Endothelial cell of umbilical vein (primary cell): ENCODE measurements at regions not wholly inside any gene's neighbourhood (a gene's known extent, or its start where the extent isn't known, plus 50 kb on each side); places are given as distances from the start of the nearest gene placed in this dataset.
A peak's percentile ranks its signal among the peaks of the same experiment; 100 is the strongest.

ENCODE experiments used
- BruUV-seq: library from RNA; stranded (reverse); fragments of 400-500 nt; replicated peaks from 2 replicates; lab custom pipeline; 2021; lab: Mats Ljungman, UMichigan
- CTCF ChIA-PET: fragments of 300-600, 350-600 bp; sonication (Branson Sonifier 250); formaldehyde crosslinking; loops from one replicate; lab custom pipeline; 2021; ENCODE audit warnings: antibody characterized with exemption, inconsistent platforms; lab: Charles Lee
- POLR2A ChIA-PET: fragments of 300-600, 350-600 bp; sonication (Branson Sonifier 250); formaldehyde crosslinking; loops from one replicate; lab custom pipeline; 2021; ENCODE audit warnings: antibody characterized with exemption, inconsistent platforms; lab: Charles Lee
- DNase-seq: peaks from one replicate; pipeline ENCODE4 v3.0.0-alpha.2; 2011; ENCODE audit warnings: low read depth, low spot score
- FAIRE-seq: peaks from 2 replicates; lab custom pipeline; 2011; peaks lifted over from hg19 to GRCh38; lab: Jason Lieb, UNC
- H2AFZ ChIP-seq: 2 replicates; pipeline ENCODE4 v1.6.0; 2012; ENCODE audit warnings: low read depth, low read length, control low read depth, inconsistent platforms
- H3K27ac ChIP-seq: 2 replicates; pipeline ENCODE4 v1.5.1; 2011; ENCODE audit warnings: low read depth, mild to moderate bottlenecking, control low read depth, low read length, moderate library complexity; ENCODE audit not compliant: insufficient read depth
- H3K27me3 ChIP-seq, 2 experiments: 2 replicates each; pipeline versions ENCODE4 v1.6.0 to v1.6.1; 2011; ENCODE audit warnings: low read length in 2 of 2, mixed read lengths in 1 of 2; ENCODE audit not compliant: control insufficient read depth in 2 of 2, insufficient read depth in 2 of 2
- H3K36me3 ChIP-seq, 2 experiments: 2 replicates in 1 of 2; 3 replicates in 1 of 2; pipeline ENCODE4 v1.5.1; 2011; ENCODE audit warnings: low read length in 2 of 2, mild to moderate bottlenecking in 1 of 2, moderate library complexity in 1 of 2; ENCODE audit not compliant: control insufficient read depth in 2 of 2, insufficient read depth in 2 of 2; ENCODE audit errors: extremely low read depth in 1 of 2
- H3K4me1 ChIP-seq: 3 replicates; pipeline ENCODE4 v1.5.1; 2011; ENCODE audit warnings: mild to moderate bottlenecking, low read length; ENCODE audit not compliant: control insufficient read depth, insufficient read depth; ENCODE audit errors: extremely low read depth
- H3K4me2 ChIP-seq: 2 replicates; pipeline ENCODE4 v1.6.1; 2011; ENCODE audit warnings: low read length, control low read depth, mixed read lengths; ENCODE audit not compliant: insufficient read depth
- H3K4me3 ChIP-seq, 3 experiments: fragments of 200-600 bp in 1 of 3; sonication (generic), shearing (Covaris generic) in 1 of 3; replicated peaks in 1 of 3; 2 replicates each; pipeline ENCODE4 v1.5.1; 2011 to 2016; ENCODE audit warnings: control low read depth in 3 of 3, low read length in 3 of 3, mild to moderate bottlenecking in 2 of 3, inconsistent platforms in 1 of 3, low read depth in 1 of 3, moderate library complexity in 1 of 3; ENCODE audit not compliant: insufficient read depth in 1 of 3
- H3K79me2 ChIP-seq: 2 replicates; pipeline ENCODE4 v1.6.0; 2012; ENCODE audit warnings: low read length, inconsistent platforms; ENCODE audit not compliant: control insufficient read depth, insufficient read depth
- H3K9ac ChIP-seq: replicated peaks from 2 replicates; pipeline ENCODE3; 2011; ENCODE audit warnings: low read length, control low read depth; ENCODE audit not compliant: insufficient read depth; ENCODE audit errors: extremely low read depth
- H3K9me1 ChIP-seq: replicated peaks from 3 replicates; pipeline ENCODE4 v1.6.0; 2011; ENCODE audit warnings: mild to moderate bottlenecking, low read length; ENCODE audit not compliant: control insufficient read depth, insufficient read depth; ENCODE audit errors: extremely low read depth
- H3K9me3 ChIP-seq: replicated peaks from 2 replicates; pipeline ENCODE4 v1.5.1; 2012; ENCODE audit warnings: low read length, inconsistent platforms; ENCODE audit not compliant: control insufficient read depth, insufficient read depth
- H4K20me1 ChIP-seq: replicated peaks from 2 replicates; pipeline ENCODE3; 2011; ENCODE audit warnings: mild to moderate bottlenecking, low read length; ENCODE audit not compliant: control insufficient read depth, insufficient read depth; ENCODE audit errors: extremely low read depth
- CTCF ChIP-seq, 2 donors: IDR thresholded peaks; 1 replicate in 1 of 2; 2 replicates in 1 of 2; pipeline ENCODE4 v1.5.1; 2011; ENCODE audit warnings: low read length in 2 of 2, mild to moderate bottlenecking in 2 of 2, moderate library complexity in 2 of 2, control low read depth in 1 of 2, inconsistent platforms in 1 of 2, low read depth in 1 of 2; ENCODE audit not compliant: insufficient read depth in 1 of 2; ENCODE audit errors: extremely low read depth in 1 of 2
- EZH2 ChIP-seq: IDR thresholded peaks from 2 replicates; pipeline ENCODE4 v1.6.1; 2012; ENCODE audit warnings: borderline replicate concordance, low read depth, mild to moderate bottlenecking, moderate library complexity, low read length, inconsistent platforms; ENCODE audit not compliant: severe bottlenecking
- FOS ChIP-seq: IDR thresholded peaks from 2 replicates; pipeline ENCODE4 v1.6.1; 2011; ENCODE audit warnings: mild to moderate bottlenecking, low read length, moderate library complexity, borderline replicate concordance; ENCODE audit not compliant: insufficient read depth
- JUN ChIP-seq: IDR thresholded peaks from 2 replicates; pipeline ENCODE4 v1.6.1; 2011; ENCODE audit warnings: borderline replicate concordance, low read depth; ENCODE audit not compliant: insufficient read length, insufficient read depth
- MAX ChIP-seq: IDR thresholded peaks from 2 replicates; pipeline ENCODE4 v1.6.1; 2011; ENCODE audit not compliant: insufficient read depth, insufficient read length
- POLR2A ChIP-seq: IDR thresholded peaks from 2 replicates; pipeline ENCODE4 v1.6.1; 2012; ENCODE audit warnings: low read depth, mild to moderate bottlenecking, control low read depth, low read length
- POLR2AphosphoS5 ChIP-seq: IDR thresholded peaks from 2 replicates; pipeline ENCODE4 v1.6.1; 2012; ENCODE audit warnings: low read depth, mild to moderate bottlenecking, control low read depth, low read length, moderate library complexity; ENCODE audit not compliant: insufficient read depth
- dilution Hi-C: fragments of 300-500 bp; cut with MboI; formaldehyde crosslinking; loops from one replicate; pipeline ENCODE4 v1.15.0; 2019; ENCODE audit warnings: low sequenced_read_pairs; ENCODE audit not compliant: extremely low pct_ligation_motif_present
- intact Hi-C: fragments of 100-400 bp; cut with micrococcal nuclease; formaldehyde crosslinking; loops from one replicate; pipeline ENCODE4 v1.10.0; 2022

DNA sequence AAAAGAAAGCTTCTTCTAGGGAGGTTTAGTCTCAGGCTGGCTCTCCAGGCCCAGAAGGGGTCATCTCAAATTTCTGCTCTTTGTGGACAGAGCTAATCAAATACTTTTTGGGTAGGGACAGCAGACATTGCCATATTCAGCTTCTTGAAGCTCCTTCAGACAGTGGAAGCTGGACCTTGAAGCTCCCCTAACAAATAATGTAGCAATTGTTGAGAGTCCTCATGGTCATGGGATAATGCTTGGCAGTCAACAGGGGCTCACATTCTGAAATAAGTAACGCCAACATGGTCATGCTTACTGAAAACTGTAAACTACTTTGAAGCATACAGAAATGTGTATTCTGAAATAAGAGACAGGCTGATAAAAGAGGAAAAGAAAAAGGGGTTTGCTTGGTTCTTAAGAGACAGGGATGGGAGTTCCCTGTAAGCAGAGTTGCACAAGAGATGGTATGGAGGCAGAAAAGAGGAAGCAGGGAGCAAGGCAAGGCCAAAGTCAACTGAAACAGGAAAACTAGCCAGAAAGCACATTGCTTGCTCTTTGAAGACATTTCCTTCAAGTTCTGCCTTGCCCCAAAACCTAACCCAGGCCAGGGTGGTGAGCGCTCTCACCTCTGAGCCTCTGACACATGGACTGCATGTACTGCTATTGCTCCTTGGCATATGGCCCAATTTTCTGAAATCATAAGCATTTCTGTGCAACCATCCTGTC lies 53.1 kb upstream of the KMT2E start:
- no peak overlapping the region for H3K9ac ChIP-seq
- TF ChIP-seq POLR2A (no peak), POLR2AphosphoS5 (peak; percentile 34), JUN (no peak), CTCF (IDR thresholded peaks at IDR 0.05; ENCODE audit: extremely low read depth in 1 of 2, insufficient read depth in 1 of 2, low read depth in 1 of 2, low read length in 2 of 2) (no peak), FOS (no peak), EZH2 (no peak), MAX (no peak)
- H2AFZ ChIP-seq = peak overlapping the region; percentile 85
- H3K4me3 ChIP-seq = no peak overlapping the region
- no TSS peak for BruUV-seq
- no peaks in the 10 kb centered on the region for H3K79me2 ChIP-seq
- no peaks in the 10 kb centered on the region for H3K9me3 ChIP-seq
- CTCF ChIA-PET = interaction anchor here (0.8 to 1.4 kb wide), 4 partner anchors 15 to 38 kb away, joined by 3 to 4 read pairs (median 3); no protein-coding TSS in a partner anchor
- H3K9me1 ChIP-seq = no peaks in the 10 kb centered on the region
- no peak overlapping the region for H3K27ac ChIP-seq
- no peak overlapping the region for H3K4me2 ChIP-seq
- peaks cover 28% of the 10 kb centered on the region for H3K4me1 ChIP-seq
- FAIRE-seq = peak; percentile 35
- dilution Hi-C loops (no loop called here), intact Hi-C loops (no loop called here)
- no peaks in the 10 kb centered on the region for H3K36me3 ChIP-seq
- no peaks in the 10 kb centered on the region for H4K20me1 ChIP-seq
- H3K27me3 ChIP-seq = no peaks in the 10 kb centered on the region
- peak; percentile 81 for DNase-seq
- POLR2A ChIA-PET = interaction anchor here (0.5 kb wide), 1 partner anchor 910 kb away, joined by 3 read pairs; no protein-coding TSS in a partner anchor
